RWPE2 (cell line): ENCODE measurements at regions not wholly inside any gene's neighbourhood (a gene's known extent, or its start where the extent isn't known, plus 50 kb on each side); places are given as distances from the start of the nearest gene placed in this dataset.
A peak's percentile ranks its signal among the peaks of the same experiment; 100 is the strongest.

ENCODE experiments used
- ATAC-seq: fragments of 200-7000 bp; cut with Tn5 transposase; 3 replicates; pipeline ENCODE4 v1.9.1; 2021; ENCODE audit warnings: low read depth
- DNase-seq: peaks from one replicate; pipeline ENCODE4 v3.0.0-alpha.2; 2020; ENCODE audit warnings: low spot score
- H3K27ac ChIP-seq: fragments of 450-650 bp; 2 replicates; pipeline ENCODE4 v1.5.1; 2017; ENCODE audit warnings: mild to moderate bottlenecking; ENCODE audit not compliant: poor library complexity, severe bottlenecking
- H3K27me3 ChIP-seq: fragments of 250-450 bp; sonication (Bioruptor Pico); 2 replicates; pipeline ENCODE4 v1.5.1; 2021; ENCODE audit warnings: mild to moderate bottlenecking, moderate library complexity; ENCODE audit not compliant: insufficient read depth, poor library complexity, severe bottlenecking
- H3K36me3 ChIP-seq: fragments of 250-450 bp; sonication (Bioruptor Pico); 2 replicates; pipeline ENCODE4 v1.5.1; 2020; ENCODE audit warnings: low read depth, mild to moderate bottlenecking, moderate library complexity
- H3K4me1 ChIP-seq: fragments of 250-450 bp; sonication (Bioruptor Pico); 2 replicates; pipeline ENCODE4 v1.5.1; 2021; ENCODE audit warnings: mild to moderate bottlenecking, moderate library complexity; ENCODE audit not compliant: insufficient read depth, poor library complexity, severe bottlenecking
- H3K4me3 ChIP-seq: fragments of 250-450 bp; sonication (Bioruptor Pico); 2 replicates; pipeline ENCODE4 v1.5.1; 2021; ENCODE audit warnings: mild to moderate bottlenecking, moderate library complexity; ENCODE audit not compliant: severe bottlenecking
- H3K9me3 ChIP-seq: fragments of 250-450 bp; sonication (Bioruptor Pico); 2 replicates; pipeline ENCODE4 v1.5.1; 2021; ENCODE audit warnings: mild to moderate bottlenecking, moderate library complexity; ENCODE audit not compliant: severe bottlenecking
- TF ChIP-seq, protein P1 (sequence below): fragments of 450-650 bp; IDR thresholded peaks from one replicate; pipeline ENCODE4 v1.5.1; 2017; ENCODE audit warnings: mild to moderate bottlenecking, moderate library complexity; ENCODE audit not compliant: poor library complexity, severe bottlenecking

DNA sequence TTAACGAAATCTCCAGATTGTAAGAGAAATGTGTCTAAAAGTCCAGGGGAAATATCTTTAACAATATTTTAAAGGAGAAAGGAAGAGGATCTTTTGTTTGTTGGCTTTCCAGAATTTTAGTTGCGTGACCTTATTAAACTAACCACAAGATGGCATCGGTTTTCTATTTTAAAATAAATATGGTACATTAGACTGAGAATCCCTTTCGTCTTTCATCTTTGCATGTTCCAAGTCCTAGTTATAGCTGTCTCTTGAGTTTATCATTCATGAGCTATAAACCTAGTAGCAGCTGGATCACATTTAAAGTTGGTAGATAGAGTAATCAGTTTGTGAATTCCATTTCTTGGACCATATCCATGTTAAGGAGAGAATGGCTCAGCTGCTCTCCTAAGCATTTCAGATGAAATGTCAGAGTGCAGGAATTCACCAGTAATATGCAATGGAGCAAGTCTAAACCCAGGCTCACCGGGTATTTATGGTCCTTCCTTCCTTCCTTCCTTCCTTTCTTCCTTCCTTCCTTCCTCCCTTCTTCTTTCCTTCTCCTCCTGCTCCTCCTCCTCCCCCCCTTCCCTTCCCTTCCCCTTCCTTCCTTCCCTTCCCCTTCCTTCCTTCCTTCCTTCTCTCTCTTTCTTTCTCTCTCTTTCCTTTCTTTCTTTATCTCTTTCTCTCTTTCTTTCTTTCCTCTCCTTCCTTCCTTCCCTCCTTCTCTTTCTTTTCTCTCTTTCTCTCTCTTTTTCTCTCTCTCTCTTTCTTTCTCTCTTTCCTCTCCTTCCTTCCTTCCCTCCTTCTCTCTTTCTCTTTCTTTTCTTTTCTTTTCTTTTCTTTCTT, 57.8 kb upstream of the RAB18 start:
- Histone ChIP-seq H3K4me3 (no peak overlapping the region), H3K36me3 (no peaks in the 10 kb centered on the region), H3K9me3 (no peaks in the 10 kb centered on the region), H3K4me1 (peaks cover 8% of the 10 kb centered on the region), H3K27ac (no peak overlapping the region), H3K27me3 (no peaks in the 10 kb centered on the region)
- TF ChIP-seq, protein P1, sequence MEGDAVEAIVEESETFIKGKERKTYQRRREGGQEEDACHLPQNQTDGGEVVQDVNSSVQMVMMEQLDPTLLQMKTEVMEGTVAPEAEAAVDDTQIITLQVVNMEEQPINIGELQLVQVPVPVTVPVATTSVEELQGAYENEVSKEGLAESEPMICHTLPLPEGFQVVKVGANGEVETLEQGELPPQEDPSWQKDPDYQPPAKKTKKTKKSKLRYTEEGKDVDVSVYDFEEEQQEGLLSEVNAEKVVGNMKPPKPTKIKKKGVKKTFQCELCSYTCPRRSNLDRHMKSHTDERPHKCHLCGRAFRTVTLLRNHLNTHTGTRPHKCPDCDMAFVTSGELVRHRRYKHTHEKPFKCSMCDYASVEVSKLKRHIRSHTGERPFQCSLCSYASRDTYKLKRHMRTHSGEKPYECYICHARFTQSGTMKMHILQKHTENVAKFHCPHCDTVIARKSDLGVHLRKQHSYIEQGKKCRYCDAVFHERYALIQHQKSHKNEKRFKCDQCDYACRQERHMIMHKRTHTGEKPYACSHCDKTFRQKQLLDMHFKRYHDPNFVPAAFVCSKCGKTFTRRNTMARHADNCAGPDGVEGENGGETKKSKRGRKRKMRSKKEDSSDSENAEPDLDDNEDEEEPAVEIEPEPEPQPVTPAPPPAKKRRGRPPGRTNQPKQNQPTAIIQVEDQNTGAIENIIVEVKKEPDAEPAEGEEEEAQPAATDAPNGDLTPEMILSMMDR: peak; percentile 73
- DNase-seq (no peak), ATAC-seq (peak; percentile 72)

DNA sequence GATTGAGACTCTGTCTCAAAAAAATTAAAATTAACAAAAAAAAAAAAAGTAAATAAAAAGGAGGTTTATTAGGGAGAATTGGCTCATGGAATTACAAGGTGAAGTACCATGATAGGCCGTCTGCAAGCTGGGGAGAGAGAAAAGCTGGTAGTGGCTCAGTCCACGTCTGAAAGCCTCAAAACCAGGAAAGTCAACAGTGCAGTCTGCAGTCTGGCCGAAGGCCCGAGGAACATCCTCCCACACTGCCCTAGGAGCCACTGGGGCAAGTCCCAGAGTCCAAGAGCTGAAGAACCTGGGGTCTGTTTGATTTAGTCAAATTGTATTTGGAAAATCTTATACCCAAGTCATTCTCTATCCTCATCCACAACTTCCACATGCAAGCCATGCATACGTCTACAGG, 59.0 kb upstream of the RAB18 start:
- no peaks in the 10 kb centered on the region for H3K27me3 ChIP-seq
- H3K4me1 ChIP-seq: peaks cover 8% of the 10 kb centered on the region
- no peak overlapping the region for H3K4me3 ChIP-seq
- H3K27ac ChIP-seq: no peak overlapping the region
- H3K36me3 ChIP-seq: no peaks in the 10 kb centered on the region
- no peaks in the 10 kb centered on the region for H3K9me3 ChIP-seq
- DNase-seq: no peak
- no peak for ATAC-seq
- TF ChIP-seq, protein P1: no peak

DNA sequence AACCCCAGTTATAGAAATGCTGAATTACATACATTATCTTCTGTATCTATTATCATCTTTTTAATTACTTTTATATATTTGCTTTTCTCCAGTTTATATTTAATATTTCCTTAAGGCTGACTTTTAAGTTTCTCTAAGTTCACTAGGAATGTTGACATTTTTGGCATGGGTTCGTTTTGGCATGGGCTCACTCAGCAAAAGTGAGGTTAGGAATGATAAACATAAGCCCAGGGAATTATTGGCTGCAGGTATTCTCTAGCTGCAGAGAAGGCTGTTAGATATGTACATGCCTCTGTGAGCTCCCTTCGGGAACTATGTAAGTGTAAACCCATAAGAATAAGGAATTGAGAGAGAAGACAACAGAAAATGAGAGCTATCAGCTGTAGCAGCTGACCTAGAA, 63.6 kb upstream of the RAB18 start:
- ATAC-seq: no peak
- DNase-seq: no peak
- Histone ChIP-seq H3K4me3 (no peak overlapping the region), H3K36me3 (no peaks in the 10 kb centered on the region), H3K27ac (no peak overlapping the region), H3K4me1 (peaks cover 5% of the 10 kb centered on the region), H3K27me3 (no peaks in the 10 kb centered on the region), H3K9me3 (no peaks in the 10 kb centered on the region)
- TF ChIP-seq, protein P1: no peak

DNA sequence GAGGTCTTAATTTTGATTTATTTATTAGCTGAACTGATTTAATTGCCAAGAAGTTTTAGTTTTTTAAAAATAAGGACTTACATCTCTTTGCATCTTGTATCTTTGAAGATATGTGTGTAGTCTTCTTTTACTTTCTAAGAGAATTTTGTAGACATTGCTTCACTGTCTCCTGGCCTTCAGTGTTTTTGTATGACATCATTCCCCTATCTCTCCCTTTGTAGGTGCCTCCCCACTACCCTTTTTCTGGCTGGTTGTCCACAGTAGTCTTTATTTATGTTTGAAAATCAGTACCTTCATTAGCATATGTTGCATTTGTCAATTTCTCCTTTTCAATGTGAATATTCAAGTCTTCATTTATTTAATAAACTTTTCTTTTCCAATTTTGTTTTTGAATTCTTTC, 64.1 kb upstream of the RAB18 start:
- Histone ChIP-seq H3K27me3 (no peaks in the 10 kb centered on the region), H3K4me3 (no peak overlapping the region), H3K36me3 (no peaks in the 10 kb centered on the region), H3K9me3 (no peaks in the 10 kb centered on the region), H3K27ac (no peak overlapping the region), H3K4me1 (peaks cover 5% of the 10 kb centered on the region)
- DNase-seq (no peak), ATAC-seq (no peak)
- TF ChIP-seq, protein P1: no peak

DNA sequence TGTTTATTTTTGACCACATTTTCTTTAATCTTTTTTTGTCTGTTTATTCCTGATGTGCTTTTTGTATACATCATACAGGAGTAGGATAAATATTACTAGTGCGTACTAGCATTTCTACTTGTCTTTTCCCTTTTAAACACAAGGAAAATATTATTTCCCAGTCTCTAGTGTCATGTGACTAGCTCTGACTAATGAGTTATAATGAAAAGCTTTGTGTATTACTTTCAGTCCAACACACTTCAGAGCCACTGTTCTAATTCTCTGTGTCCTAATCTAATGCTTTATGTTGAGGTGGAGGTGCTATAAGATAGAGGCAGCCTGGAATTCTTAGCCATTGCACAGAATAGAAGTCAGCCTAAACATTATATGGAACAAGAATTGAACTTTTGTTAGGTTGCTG, 65.0 kb upstream of the RAB18 start:
- H3K27ac ChIP-seq: no peak overlapping the region
- H3K4me3 ChIP-seq: no peak overlapping the region
- peaks cover 9% of the 10 kb centered on the region for H3K4me1 ChIP-seq
- TF ChIP-seq, protein P1: no peak
- H3K36me3 ChIP-seq: no peaks in the 10 kb centered on the region
- no peak for ATAC-seq
- DNase-seq: no peak
- H3K9me3 ChIP-seq: no peaks in the 10 kb centered on the region
- no peaks in the 10 kb centered on the region for H3K27me3 ChIP-seq
